ENCODE measurements at regions not wholly inside any gene's neighbourhood (a gene's known extent, or its start where the extent isn't known, plus 50 kb on each side); places are given as distances from the start of the nearest gene placed in this dataset.

DNA sequence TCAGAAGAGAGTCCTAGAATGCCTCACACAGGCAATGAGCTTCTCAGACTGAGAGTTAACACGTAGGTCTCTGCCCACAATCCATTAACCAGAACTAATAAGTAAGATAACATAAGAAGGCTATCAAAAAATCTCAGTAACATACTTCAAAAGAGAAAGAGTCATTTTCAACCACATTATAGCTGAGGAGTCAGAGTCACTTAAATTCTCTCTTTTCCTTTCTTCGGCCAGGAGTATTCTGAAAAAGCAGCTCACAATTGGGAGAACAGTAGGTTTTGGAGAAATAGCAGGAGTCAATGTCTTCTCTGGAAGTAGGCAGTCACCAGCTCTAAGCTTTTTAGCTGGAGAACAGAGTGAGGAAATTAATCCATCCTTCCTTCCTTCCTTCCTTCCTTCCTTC, 1364.4 kb upstream of the NXPH2 start:
- Histone ChIP-seq H3K36me3 (ENCODE audit: control insufficient read depth in 2 of 2, extremely low read depth in 1 of 2, insufficient read depth in 2 of 2, low read length in 2 of 2) (no peaks in the 10 kb centered on the region), H3K9ac (replicated peaks; ENCODE audit: extremely low read depth, insufficient read depth, low read length) (no peak overlapping the region), H3K4me1 (ENCODE audit: control insufficient read depth, extremely low read depth, insufficient read depth, low read length) (no peaks in the 10 kb centered on the region), H3K27ac (ENCODE audit: insufficient read depth, low read depth, low read length) (no peak overlapping the region), H3K27me3 (ENCODE audit: control insufficient read depth in 2 of 2, insufficient read depth in 2 of 2, low read length in 2 of 2) (no peaks in the 10 kb centered on the region), H2AFZ (ENCODE audit: low read depth, low read length) (no peak overlapping the region), H3K4me3 (replicated peaks in 1 of 3; ENCODE audit: insufficient read depth in 1 of 3, low read depth in 1 of 3, low read length in 3 of 3) (no peak overlapping the region), H3K79me2 (ENCODE audit: control insufficient read depth, insufficient read depth, low read length) (no peaks in the 10 kb centered on the region), H4K20me1 (replicated peaks; ENCODE audit: control insufficient read depth, extremely low read depth, insufficient read depth, low read length) (no peaks in the 10 kb centered on the region), H3K4me2 (ENCODE audit: insufficient read depth, low read length) (no peak overlapping the region), H3K9me3 (replicated peaks; ENCODE audit: control insufficient read depth, insufficient read depth, low read length) (no peaks in the 10 kb centered on the region), H3K9me1 (replicated peaks; ENCODE audit: control insufficient read depth, extremely low read depth, insufficient read depth, low read length) (no peaks in the 10 kb centered on the region)
- dilution Hi-C loops (cut with MboI; ENCODE audit: extremely low pct_ligation_motif_present, low sequenced_read_pairs) (no loop called here), intact Hi-C loops (cut with micrococcal nuclease) (no loop called here)
- FAIRE-seq, result no peak
- CTCF ChIA-PET, result interaction anchor here (0.6 to 1.2 kb wide), 2 partner anchors 719 to 980 kb away, joined by 3 to 4 read pairs; no protein-coding TSS in a partner anchor
- TF ChIP-seq FOS (IDR thresholded peaks at IDR 0.05; ENCODE audit: borderline replicate concordance, insufficient read depth, low read length), result no peak
- no TSS peak for BruUV-seq (replicated peaks)
- POLR2A ChIA-PET, result interaction anchor here (0.7 kb wide), 1 partner anchor 728 kb away, joined by 3 read pairs; no protein-coding TSS in a partner anchor
- DNase-seq (ENCODE audit: low read depth, low spot score), result no peak

DNA sequence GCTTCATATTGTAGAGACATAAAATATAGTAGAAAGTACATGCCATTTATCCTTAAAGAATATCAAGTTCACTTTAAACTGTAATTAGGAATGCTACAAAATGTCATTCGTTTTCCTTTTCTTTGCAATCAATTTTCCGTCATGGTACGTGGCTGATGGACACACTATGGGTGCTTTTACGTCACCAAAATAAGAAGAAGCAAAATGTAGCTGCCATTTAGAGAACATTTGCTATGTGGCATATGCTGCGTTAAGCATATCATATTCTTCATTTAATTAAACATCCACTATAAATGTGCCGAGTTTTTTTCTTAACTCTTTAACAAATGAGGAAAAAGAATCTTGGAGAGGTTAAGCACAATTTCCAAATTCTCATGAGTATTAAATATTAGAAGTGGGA, 1358.5 kb upstream of the NXPH2 start:
- Histone ChIP-seq H3K36me3 (ENCODE audit: control insufficient read depth in 2 of 2, extremely low read depth in 1 of 2, insufficient read depth in 2 of 2, low read length in 2 of 2) (no peaks in the 10 kb centered on the region), H3K4me2 (ENCODE audit: insufficient read depth, low read length) (no peak overlapping the region), H3K9me1 (replicated peaks; ENCODE audit: control insufficient read depth, extremely low read depth, insufficient read depth, low read length) (no peaks in the 10 kb centered on the region), H3K27me3 (ENCODE audit: control insufficient read depth in 2 of 2, insufficient read depth in 2 of 2, low read length in 2 of 2) (no peaks in the 10 kb centered on the region), H3K9ac (replicated peaks; ENCODE audit: extremely low read depth, insufficient read depth, low read length) (no peak overlapping the region), H4K20me1 (replicated peaks; ENCODE audit: control insufficient read depth, extremely low read depth, insufficient read depth, low read length) (no peaks in the 10 kb centered on the region), H3K4me1 (ENCODE audit: control insufficient read depth, extremely low read depth, insufficient read depth, low read length) (no peaks in the 10 kb centered on the region), H3K9me3 (replicated peaks; ENCODE audit: control insufficient read depth, insufficient read depth, low read length) (no peaks in the 10 kb centered on the region), H3K79me2 (ENCODE audit: control insufficient read depth, insufficient read depth, low read length) (no peaks in the 10 kb centered on the region), H3K27ac (ENCODE audit: insufficient read depth, low read depth, low read length) (no peak overlapping the region), H2AFZ (ENCODE audit: low read depth, low read length) (no peak overlapping the region), H3K4me3 (replicated peaks in 1 of 3; ENCODE audit: insufficient read depth in 1 of 3, low read depth in 1 of 3, low read length in 3 of 3) (no peak overlapping the region)
- BruUV-seq (replicated peaks), result no TSS peak
- TF ChIP-seq MAX (IDR thresholded peaks at IDR 0.05; ENCODE audit: insufficient read depth, insufficient read length) (no peak), POLR2AphosphoS5 (IDR thresholded peaks at IDR 0.05; ENCODE audit: insufficient read depth, low read depth, low read length) (no peak), MYC (IDR thresholded peaks at IDR 0.05; ENCODE audit: low read depth, low read length) (no peak), POLR2A (IDR thresholded peaks at IDR 0.05; ENCODE audit: low read depth, low read length) (no peak), EZH2 (IDR thresholded peaks at IDR 0.05; ENCODE audit: borderline replicate concordance, low read depth, low read length, severe bottlenecking) (no peak), JUN (IDR thresholded peaks at IDR 0.05; ENCODE audit: borderline replicate concordance, insufficient read depth, insufficient read length, low read depth) (no peak), GATA2 (IDR thresholded peaks at IDR 0.05; ENCODE audit: insufficient read depth, insufficient read length, low read depth, low read length) (no peak), FOS (IDR thresholded peaks at IDR 0.05; ENCODE audit: borderline replicate concordance, insufficient read depth, low read length) (no peak)
- TF ChIP-seq, protein P1, sequence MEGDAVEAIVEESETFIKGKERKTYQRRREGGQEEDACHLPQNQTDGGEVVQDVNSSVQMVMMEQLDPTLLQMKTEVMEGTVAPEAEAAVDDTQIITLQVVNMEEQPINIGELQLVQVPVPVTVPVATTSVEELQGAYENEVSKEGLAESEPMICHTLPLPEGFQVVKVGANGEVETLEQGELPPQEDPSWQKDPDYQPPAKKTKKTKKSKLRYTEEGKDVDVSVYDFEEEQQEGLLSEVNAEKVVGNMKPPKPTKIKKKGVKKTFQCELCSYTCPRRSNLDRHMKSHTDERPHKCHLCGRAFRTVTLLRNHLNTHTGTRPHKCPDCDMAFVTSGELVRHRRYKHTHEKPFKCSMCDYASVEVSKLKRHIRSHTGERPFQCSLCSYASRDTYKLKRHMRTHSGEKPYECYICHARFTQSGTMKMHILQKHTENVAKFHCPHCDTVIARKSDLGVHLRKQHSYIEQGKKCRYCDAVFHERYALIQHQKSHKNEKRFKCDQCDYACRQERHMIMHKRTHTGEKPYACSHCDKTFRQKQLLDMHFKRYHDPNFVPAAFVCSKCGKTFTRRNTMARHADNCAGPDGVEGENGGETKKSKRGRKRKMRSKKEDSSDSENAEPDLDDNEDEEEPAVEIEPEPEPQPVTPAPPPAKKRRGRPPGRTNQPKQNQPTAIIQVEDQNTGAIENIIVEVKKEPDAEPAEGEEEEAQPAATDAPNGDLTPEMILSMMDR (IDR thresholded peaks at IDR 0.05; ENCODE audit: extremely low read depth in 1 of 2, insufficient read depth in 1 of 2, low read depth in 1 of 2, low read length in 2 of 2), result no peak
- FAIRE-seq, result no peak
- dilution Hi-C loops (cut with MboI; ENCODE audit: extremely low pct_ligation_motif_present, low sequenced_read_pairs) (no loop called here), intact Hi-C loops (cut with micrococcal nuclease) (no loop called here)
- ChIA-PET CTCF (interaction anchor here (1.1 to 1.6 kb wide), 2 partner anchors 12 to 15 kb away, joined by 3 to 4 read pairs; no protein-coding TSS in a partner anchor), POLR2A (no interaction called here)
- no peak for DNase-seq (ENCODE audit: low read depth, low spot score)
